Transverse colon (tissue), 4 donors: ENCODE measurements at regions not wholly inside any gene's neighbourhood (a gene's known extent, or its start where the extent isn't known, plus 50 kb on each side); places are given as distances from the start of the nearest gene placed in this dataset.

ENCODE experiments used
- DNase-seq: peaks from one replicate; pipeline ENCODE4 v3.0.0-alpha.2; 2019
- H3K27ac ChIP-seq, 4 donors: fragments of 200-600 bp; sonication (generic); 2 replicates each; pipeline ENCODE4 v1.5.1; 2016 to 2018; ENCODE audit warnings: inconsistent platforms in 4 of 4
- H3K27me3 ChIP-seq: fragments of 200-600 bp; sonication (generic); 2 replicates; pipeline ENCODE4 v1.5.1; 2017; ENCODE audit warnings: inconsistent platforms
- H3K36me3 ChIP-seq, 4 donors: fragments of 200-600 bp; sonication (generic); 2 replicates each; pipeline ENCODE4 v1.5.1; 2017 to 2019; ENCODE audit warnings: inconsistent platforms in 4 of 4
- H3K4me1 ChIP-seq, 4 donors: fragments of 200-600 bp; sonication (generic); 2 replicates each; pipeline ENCODE4 v1.5.1; 2017 to 2020; ENCODE audit warnings: inconsistent platforms in 4 of 4
- H3K4me3 ChIP-seq, 4 donors: fragments of 200-600 bp; sonication (generic); 1 replicate in 1 of 4; 2 replicates in 3 of 4; pipeline versions ENCODE4 v1.5.1 to v1.6.1; 2017 to 2019; ENCODE audit warnings: inconsistent platforms in 4 of 4
- H3K9me3 ChIP-seq, 2 donors: fragments of 200-600 bp; sonication (generic); 2 replicates each; pipeline ENCODE4 v1.5.1; 2017 to 2019; ENCODE audit warnings: inconsistent platforms in 2 of 2
- CTCF ChIP-seq, 5 experiments: fragments of 200-600 bp in 3 of 5; fragments of 450-650 bp in 2 of 5; sonication (generic) in 3 of 5; IDR thresholded peaks; 1 replicate in 2 of 5; 2 replicates in 3 of 5; pipeline ENCODE4 v1.5.1; 2016 to 2017; ENCODE audit warnings: antibody characterized with exemption in 5 of 5, inconsistent platforms in 3 of 5, mild to moderate bottlenecking in 2 of 5, moderate library complexity in 1 of 5
- EP300 ChIP-seq: sonication (generic); formaldehyde crosslinking; IDR thresholded peaks from one replicate; pipeline ENCODE4 v1.6.1; 2017; ENCODE audit warnings: antibody characterized with exemption, low read depth
- POLR2A ChIP-seq: fragments of 450-650 bp; IDR thresholded peaks from one replicate; pipeline ENCODE4 v1.6.1; 2016; ENCODE audit warnings: antibody characterized with exemption, mild to moderate bottlenecking, moderate library complexity
- POLR2AphosphoS5 ChIP-seq, 3 donors: sonication (generic); formaldehyde crosslinking; IDR thresholded peaks; one replicate each; pipeline ENCODE4 v1.6.1; 2016; ENCODE audit warnings: antibody characterized with exemption in 3 of 3
- WGBS, 2 donors: methylation state at CpG; one replicate each; pipeline ENCODE4 v1.1.5; 2018; ENCODE audit warnings: low coverage in 1 of 2; 5-methylcytosine and 5-hydroxymethylcytosine counted together
- in situ Hi-C, 4 donors: fragments of 200-750 bp; cut with MboI; loops; one replicate each; pipeline versions ENCODE4 v1.15.0 to v1.15.1; 2017; ENCODE audit warnings: low sequenced_read_pairs in 3 of 4, low pct_ligation_motif_present in 1 of 4, low pct_unique_long_range_greater_than_20kb in 1 of 4
- intact Hi-C: fragments of 100-400 bp; cut with DNase I; formaldehyde crosslinking; loops from one replicate; pipeline ENCODE4 v1.15.1; 2023; ENCODE audit warnings: low total_unique reads

GRCh38 chr11:119845756-119846155 is 116.8 kb upstream of the NECTIN1 start:
- intact Hi-C loops, result no loop called here
- TF ChIP-seq POLR2AphosphoS5 (IDR thresholded peaks at IDR 0.05) (no peak), POLR2A (no peak), EP300 (no peak), CTCF (IDR thresholded peaks at IDR 0.05) (no peak)
- in situ Hi-C loops, result no loop called here
- no peaks in the 10 kb centered on the region for H3K4me1 ChIP-seq
- WGBS, 2 donors, result 79% methylated on average over 4 of the region's 4 CpGs; no CpG with 5 or more reads in 1 of the 2 donors
- no peaks in the 10 kb centered on the region for H3K36me3 ChIP-seq
- no peak for DNase-seq
- no peak overlapping the region for H3K4me3 ChIP-seq
- H3K9me3 ChIP-seq, result no peaks in the 10 kb centered on the region
- no peak overlapping the region for H3K27ac ChIP-seq
- no peaks in the 10 kb centered on the region for H3K27me3 ChIP-seq

GRCh38 chr11:119845305-119845704 is 116.3 kb upstream of the NECTIN1 start:
- no peak for DNase-seq
- intact Hi-C loops, result no loop called here
- WGBS, 2 donors, result 80% methylated on average over 10 of the region's 10 CpGs; no CpG with 5 or more reads in 1 of the 2 donors
- H3K27ac ChIP-seq, result no peak overlapping the region
- in situ Hi-C loops, result no loop called here
- TF ChIP-seq POLR2AphosphoS5 (IDR thresholded peaks at IDR 0.05) (no peak), POLR2A (no peak), CTCF (IDR thresholded peaks at IDR 0.05) (no peak), EP300 (no peak)
- no peak overlapping the region for H3K4me3 ChIP-seq
- H3K4me1 ChIP-seq, result no peaks in the 10 kb centered on the region
- no peaks in the 10 kb centered on the region for H3K9me3 ChIP-seq
- H3K27me3 ChIP-seq, result no peaks in the 10 kb centered on the region
- no peaks in the 10 kb centered on the region for H3K36me3 ChIP-seq

- H3K4me3 ChIP-seq, result no peak overlapping the region
- H3K4me1 ChIP-seq, result no peaks in the 10 kb centered on the region
- DNase-seq, result no peak
- TF ChIP-seq POLR2A (no peak), EP300 (no peak), POLR2AphosphoS5 (IDR thresholded peaks at IDR 0.05) (no peak), CTCF (IDR thresholded peaks at IDR 0.05) (no peak)
- H3K36me3 ChIP-seq, result no peaks in the 10 kb centered on the region
- WGBS, 2 donors, result 54 to 100% methylated on average over 1 to 4 of the region's 4 CpGs
- intact Hi-C loops (no loop called here), in situ Hi-C loops (no loop called here)
- H3K9me3 ChIP-seq, result no peaks in the 10 kb centered on the region
- H3K27me3 ChIP-seq, result no peaks in the 10 kb centered on the region
- no peak overlapping the region for H3K27ac ChIP-seq
Measured at GRCh38 chr11:119844808-119845207, 115.8 kb upstream of the NECTIN1 start.

GRCh38 chr11:119843877-119844276 is 114.9 kb upstream of the NECTIN1 start:
- intact Hi-C loops, result no loop called here
- Histone ChIP-seq H3K27ac (no peak overlapping the region), H3K27me3 (no peaks in the 10 kb centered on the region), H3K9me3 (no peaks in the 10 kb centered on the region), H3K4me3 (no peak overlapping the region), H3K36me3 (no peaks in the 10 kb centered on the region), H3K4me1 (no peaks in the 10 kb centered on the region)
- WGBS, 2 donors, result 33% methylated on average over 6 of the region's 6 CpGs; no CpG with 5 or more reads in 1 of the 2 donors
- in situ Hi-C loops, result no loop called here
- DNase-seq, result peak; percentile 17
- TF ChIP-seq POLR2A (no peak), CTCF (IDR thresholded peaks at IDR 0.05) (no peak)
